Dendritic cell treated with granulocyte-macrophage colony-stimulating factor and Interleukin-4, amounts not matched to agents 40 ng/mL and 50 ng/mL, for 4 days (primary cell): ENCODE measurements at regions not wholly inside any gene's neighbourhood (a gene's known extent, or its start where the extent isn't known, plus 50 kb on each side); places are given as distances from the start of the nearest gene placed in this dataset.

Experiments used
- H3K27ac Mint-ChIP-seq: one replicate; pipeline ENCODE4 v1.8.0; 2022; ENCODE audit warnings: mild to moderate bottlenecking, mixed read lengths
- H3K27me3 Mint-ChIP-seq: one replicate; pipeline ENCODE4 v1.8.0; 2022; ENCODE audit warnings: mild to moderate bottlenecking, mixed read lengths
- H3K36me3 Mint-ChIP-seq: one replicate; pipeline ENCODE4 v1.8.0; 2022; ENCODE audit warnings: low read depth, mixed read lengths
- H3K4me1 Mint-ChIP-seq: one replicate; pipeline ENCODE4 v1.8.0; 2022; ENCODE audit warnings: low read depth, mixed read lengths
- H3K4me3 Mint-ChIP-seq: one replicate; pipeline ENCODE4 v1.8.0; 2022; ENCODE audit warnings: mild to moderate bottlenecking, moderate library complexity, mixed read lengths
- H3K9me3 Mint-ChIP-seq: one replicate; pipeline ENCODE4 v1.8.0; 2022; ENCODE audit warnings: mixed read lengths
- intact Hi-C: fragments of 100-400 bp; cut with micrococcal nuclease; formaldehyde crosslinking; loops from one replicate; pipeline ENCODE4 v1.15.0; 2022

GRCh38 chr4:53674903-53675302 is 83.6 kb upstream of the LNX1 start:
- Mint-ChIP-seq H3K36me3 (no peaks in the 10 kb centered on the region), H3K9me3 (peaks cover 16% of the 10 kb centered on the region), H3K27ac (no peak overlapping the region), H3K27me3 (no peaks in the 10 kb centered on the region), H3K4me3 (no peak overlapping the region), H3K4me1 (peaks cover 17% of the 10 kb centered on the region)
- intact Hi-C loops = no loop called here

GRCh38 chr4:53672873-53673272 is 81.6 kb upstream of the LNX1 start:
- peaks cover 17% of the 10 kb centered on the region for H3K4me1 Mint-ChIP-seq
- H3K36me3 Mint-ChIP-seq = no peaks in the 10 kb centered on the region
- H3K27ac Mint-ChIP-seq = no peak overlapping the region
- intact Hi-C loops = no loop called here
- peaks cover 2% of the 10 kb centered on the region for H3K27me3 Mint-ChIP-seq
- no peak overlapping the region for H3K4me3 Mint-ChIP-seq
- peaks cover 10% of the 10 kb centered on the region for H3K9me3 Mint-ChIP-seq

DNA sequence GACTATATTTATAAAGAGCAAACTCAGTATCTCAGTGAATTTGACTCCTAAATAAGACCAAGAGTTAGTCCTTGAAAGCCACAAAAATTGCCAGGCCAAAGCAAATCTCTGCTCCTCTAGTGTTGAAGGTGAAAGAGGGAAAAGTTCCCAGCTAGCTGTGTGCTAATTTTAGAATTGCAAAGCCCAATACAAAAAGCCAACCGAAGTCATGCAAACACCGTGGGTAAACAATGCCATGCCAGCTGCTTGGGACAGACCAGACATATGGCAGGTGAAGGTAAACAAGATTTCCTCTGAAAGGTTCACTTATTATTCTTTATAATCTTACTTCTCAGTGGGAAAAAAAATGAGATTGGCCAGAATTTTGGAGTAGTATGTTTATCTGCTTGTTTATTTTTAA is 80.5 kb upstream of the LNX1 start:
- no peak overlapping the region for H3K27ac Mint-ChIP-seq
- no peak overlapping the region for H3K4me3 Mint-ChIP-seq
- H3K4me1 Mint-ChIP-seq = peaks cover 10% of the 10 kb centered on the region
- H3K9me3 Mint-ChIP-seq = no peaks in the 10 kb centered on the region
- H3K36me3 Mint-ChIP-seq = no peaks in the 10 kb centered on the region
- intact Hi-C loops = no loop called here
- peaks cover 2% of the 10 kb centered on the region for H3K27me3 Mint-ChIP-seq

DNA sequence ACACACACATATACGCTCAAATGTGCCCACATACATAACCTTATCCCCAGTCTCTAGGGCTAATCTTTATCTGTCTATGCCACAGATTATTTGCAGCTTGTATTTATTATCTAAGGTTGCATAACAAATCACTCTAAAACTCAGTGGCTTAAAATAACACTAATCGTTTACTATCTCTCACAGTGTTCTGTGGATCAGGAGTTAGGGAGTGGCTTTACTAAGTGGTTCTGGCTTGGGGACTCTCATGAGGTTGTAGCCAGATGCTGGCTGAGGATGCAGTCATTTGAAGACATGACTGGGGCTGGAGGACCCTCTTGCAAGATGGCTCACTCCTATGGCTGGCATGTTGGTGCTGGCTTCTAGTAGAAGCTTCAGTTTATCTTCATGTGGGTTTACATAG is 68.5 kb upstream of the LNX1 start:
- H3K27ac Mint-ChIP-seq = no peak overlapping the region
- no peak overlapping the region for H3K4me3 Mint-ChIP-seq
- H3K4me1 Mint-ChIP-seq = no peaks in the 10 kb centered on the region
- H3K27me3 Mint-ChIP-seq = no peaks in the 10 kb centered on the region
- no peaks in the 10 kb centered on the region for H3K9me3 Mint-ChIP-seq
- intact Hi-C loops = no loop called here
- no peaks in the 10 kb centered on the region for H3K36me3 Mint-ChIP-seq

GRCh38 chr4:53659112-53659511 is 67.8 kb upstream of the LNX1 start:
- Mint-ChIP-seq H3K36me3 (no peaks in the 10 kb centered on the region), H3K9me3 (no peaks in the 10 kb centered on the region), H3K4me3 (no peak overlapping the region), H3K27ac (no peak overlapping the region), H3K27me3 (no peaks in the 10 kb centered on the region), H3K4me1 (no peaks in the 10 kb centered on the region)
- intact Hi-C loops = no loop called here

GRCh38 chr4:53658029-53658428 is 66.7 kb upstream of the LNX1 start:
- no peak overlapping the region for H3K27ac Mint-ChIP-seq
- intact Hi-C loops = no loop called here
- H3K9me3 Mint-ChIP-seq = no peaks in the 10 kb centered on the region
- no peaks in the 10 kb centered on the region for H3K27me3 Mint-ChIP-seq
- H3K4me3 Mint-ChIP-seq = no peak overlapping the region
- H3K36me3 Mint-ChIP-seq = no peaks in the 10 kb centered on the region
- no peaks in the 10 kb centered on the region for H3K4me1 Mint-ChIP-seq

GRCh38 chr4:53656421-53656981 is 65.2 kb upstream of the LNX1 start:
- H3K4me3 Mint-ChIP-seq = no peak overlapping the region
- no peak overlapping the region for H3K27ac Mint-ChIP-seq
- no peaks in the 10 kb centered on the region for H3K4me1 Mint-ChIP-seq
- H3K9me3 Mint-ChIP-seq = no peaks in the 10 kb centered on the region
- intact Hi-C loops = no loop called here
- no peaks in the 10 kb centered on the region for H3K36me3 Mint-ChIP-seq
- no peaks in the 10 kb centered on the region for H3K27me3 Mint-ChIP-seq

DNA sequence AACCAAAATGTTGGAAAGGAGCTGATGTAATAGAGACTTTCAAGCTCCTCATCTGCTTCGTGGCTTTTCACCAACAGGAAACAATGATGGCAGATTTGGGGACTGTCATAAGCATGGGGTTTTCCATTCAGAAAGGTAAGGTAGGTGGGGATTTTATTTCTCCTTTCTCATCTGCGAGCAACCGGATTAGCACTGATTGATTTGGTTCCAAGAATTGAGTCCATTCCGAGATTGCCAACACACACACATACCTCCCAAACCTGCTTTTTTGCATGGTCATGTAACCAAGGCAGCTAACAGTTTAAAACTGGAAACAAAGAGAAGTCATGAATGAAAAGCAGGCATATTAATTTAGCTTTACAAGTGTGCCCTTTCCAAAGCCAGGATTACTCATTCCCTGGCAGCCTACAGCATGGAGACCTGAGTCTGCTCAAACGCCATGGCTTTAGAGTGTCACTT is 63.0 kb upstream of the LNX1 start:
- no peaks in the 10 kb centered on the region for H3K27me3 Mint-ChIP-seq
- H3K4me1 Mint-ChIP-seq = no peaks in the 10 kb centered on the region
- intact Hi-C loops = no loop called here
- H3K27ac Mint-ChIP-seq = no peak overlapping the region
- no peak overlapping the region for H3K4me3 Mint-ChIP-seq
- H3K9me3 Mint-ChIP-seq = no peaks in the 10 kb centered on the region
- H3K36me3 Mint-ChIP-seq = no peaks in the 10 kb centered on the region

DNA sequence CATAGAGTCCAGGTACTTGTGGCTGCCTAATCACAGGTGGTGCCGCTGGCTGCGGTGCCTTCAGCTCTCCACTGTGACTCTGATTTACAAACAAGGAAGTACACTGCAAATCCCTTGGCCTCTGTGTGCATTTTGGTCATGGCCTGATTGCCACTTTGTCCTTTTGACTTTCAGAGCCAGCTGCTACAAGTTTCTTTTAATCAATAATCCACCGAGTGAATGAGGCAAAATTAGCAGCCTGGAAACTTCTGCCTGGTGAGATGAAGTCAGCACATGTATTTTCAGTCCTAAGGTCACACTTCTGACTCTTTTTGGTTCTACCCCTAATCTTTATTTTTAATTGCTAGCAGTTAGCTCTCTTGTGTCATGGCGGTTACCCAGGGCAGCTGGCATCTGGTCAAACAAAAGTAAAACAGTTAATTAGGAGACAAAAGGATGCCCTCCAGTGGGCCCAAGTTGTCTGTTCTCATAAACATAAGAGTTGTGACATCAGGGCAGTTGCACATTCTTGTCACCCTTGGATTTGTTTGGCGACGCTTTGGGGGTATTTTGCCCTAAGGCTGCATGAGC is 62.3 kb upstream of the LNX1 start:
- Mint-ChIP-seq H3K36me3 (no peaks in the 10 kb centered on the region), H3K9me3 (no peaks in the 10 kb centered on the region), H3K27ac (no peak overlapping the region), H3K4me1 (no peaks in the 10 kb centered on the region), H3K4me3 (no peak overlapping the region), H3K27me3 (no peaks in the 10 kb centered on the region)
- intact Hi-C loops = no loop called here

DNA sequence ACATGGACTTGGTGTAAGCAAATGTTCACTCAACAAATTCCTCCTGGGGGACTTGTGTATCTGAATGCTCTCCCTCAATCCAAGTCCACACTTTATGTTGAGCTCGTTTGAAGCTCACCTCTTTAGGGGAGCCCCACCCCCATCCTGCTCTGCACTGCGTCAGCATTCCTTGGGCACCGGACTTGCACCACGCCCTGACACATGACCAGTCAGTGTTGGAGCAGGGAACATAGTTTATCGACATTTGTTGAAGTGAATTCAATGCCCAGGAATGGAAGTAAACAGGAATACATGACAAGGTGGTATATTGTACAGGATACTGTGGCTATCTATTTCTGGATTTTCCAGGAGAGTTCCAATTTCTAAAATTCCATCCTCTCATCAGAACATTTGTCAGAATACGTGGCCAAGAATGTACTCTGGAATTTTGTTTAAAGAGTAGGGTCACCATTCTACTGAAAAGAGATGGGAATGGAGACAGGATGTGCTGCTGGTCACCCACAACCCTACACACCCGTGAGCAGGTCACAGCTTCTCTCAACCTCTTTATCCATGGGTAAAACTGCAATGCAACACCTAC is 60.0 kb upstream of the LNX1 start:
- H3K4me1 Mint-ChIP-seq = peaks cover 6% of the 10 kb centered on the region

GRCh38 chr4:53649357-53649756 is 58.1 kb upstream of the LNX1 start:
- Mint-ChIP-seq H3K27ac (no peak overlapping the region), H3K4me3 (no peak overlapping the region), H3K36me3 (no peaks in the 10 kb centered on the region), H3K4me1 (peaks cover 11% of the 10 kb centered on the region), H3K27me3 (no peaks in the 10 kb centered on the region), H3K9me3 (no peaks in the 10 kb centered on the region)
- intact Hi-C loops = no loop called here

More for the DNA sequence above, 60.0 kb upstream of the LNX1 start:
- Mint-ChIP-seq H3K27ac (no peak overlapping the region), H3K4me3 (no peak overlapping the region), H3K27me3 (no peaks in the 10 kb centered on the region), H3K9me3 (no peaks in the 10 kb centered on the region), H3K36me3 (no peaks in the 10 kb centered on the region)
- intact Hi-C loops = no loop called here

DNA sequence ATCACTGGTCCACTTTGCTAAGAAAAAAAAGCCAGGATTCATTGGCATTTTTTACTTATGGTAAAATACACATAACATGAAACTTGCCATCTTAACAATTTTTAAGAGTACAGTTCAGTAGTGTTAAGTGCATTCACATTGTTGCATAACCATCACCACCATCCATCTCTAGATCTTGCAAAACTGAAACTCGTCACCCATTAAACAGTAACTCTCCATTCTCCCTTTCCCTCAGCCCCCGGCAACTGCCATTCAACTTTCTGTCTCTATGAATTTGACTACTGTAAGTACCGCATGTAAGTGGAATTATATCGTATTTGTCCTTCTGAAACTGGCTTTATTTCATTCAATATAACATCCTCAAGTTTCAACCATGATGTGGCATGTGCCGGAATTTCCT is 56.3 kb upstream of the LNX1 start:
- Mint-ChIP-seq H3K27ac (no peak overlapping the region), H3K4me3 (no peak overlapping the region), H3K36me3 (no peaks in the 10 kb centered on the region), H3K9me3 (no peaks in the 10 kb centered on the region), H3K4me1 (peaks cover 11% of the 10 kb centered on the region), H3K27me3 (no peaks in the 10 kb centered on the region)
- intact Hi-C loops = no loop called here

DNA sequence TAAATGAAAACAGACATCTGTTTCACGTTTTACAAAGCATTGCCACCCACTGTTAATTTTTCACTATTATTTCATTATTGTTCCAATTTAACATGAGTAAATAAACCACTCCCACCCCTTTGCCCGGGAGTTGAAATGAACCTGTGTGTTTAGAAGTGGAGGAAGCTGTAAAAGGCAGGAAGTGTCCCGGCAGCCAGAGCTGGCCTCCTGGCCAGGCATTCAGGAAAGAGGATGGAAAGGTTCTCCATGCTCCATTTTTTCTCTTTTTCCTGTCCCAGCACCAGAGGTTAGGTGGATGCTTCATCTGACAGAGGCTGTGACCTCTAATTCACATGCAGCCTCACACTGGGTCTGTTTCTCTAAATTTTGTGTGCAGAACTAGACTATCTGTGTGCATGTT is 55.5 kb upstream of the LNX1 start:
- H3K27me3 Mint-ChIP-seq = no peaks in the 10 kb centered on the region
- intact Hi-C loops = no loop called here
- H3K27ac Mint-ChIP-seq = no peak overlapping the region
- no peaks in the 10 kb centered on the region for H3K36me3 Mint-ChIP-seq
- peaks cover 11% of the 10 kb centered on the region for H3K4me1 Mint-ChIP-seq
- H3K4me3 Mint-ChIP-seq = no peak overlapping the region
- no peaks in the 10 kb centered on the region for H3K9me3 Mint-ChIP-seq

DNA sequence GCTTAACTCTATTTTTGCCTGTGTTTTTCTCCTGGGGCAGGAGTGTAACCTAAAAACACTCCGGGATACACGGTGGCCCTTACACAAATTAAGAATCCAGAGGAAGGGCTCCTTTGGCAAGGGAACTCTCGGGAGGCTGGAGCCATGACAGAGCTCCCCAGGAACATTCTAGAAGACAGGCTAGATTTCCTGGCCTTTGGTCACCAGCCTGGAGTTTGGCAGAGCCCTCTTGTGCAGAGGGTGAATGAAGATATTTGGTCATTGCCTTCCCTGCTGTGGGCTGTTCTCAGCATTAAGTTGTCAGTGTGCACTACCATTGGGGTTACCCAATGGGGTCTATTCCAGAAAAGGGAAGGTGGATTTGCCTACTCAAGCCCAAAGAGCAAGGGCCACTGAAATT is 53.8 kb upstream of the LNX1 start:
- H3K4me1 Mint-ChIP-seq = peaks cover 11% of the 10 kb centered on the region
- H3K27ac Mint-ChIP-seq = no peak overlapping the region
- intact Hi-C loops = no loop called here
- H3K36me3 Mint-ChIP-seq = no peaks in the 10 kb centered on the region
- no peak overlapping the region for H3K4me3 Mint-ChIP-seq
- H3K27me3 Mint-ChIP-seq = no peaks in the 10 kb centered on the region
- H3K9me3 Mint-ChIP-seq = no peaks in the 10 kb centered on the region

GRCh38 chr4:53644607-53645006 is 53.3 kb upstream of the LNX1 start:
- Mint-ChIP-seq H3K36me3 (no peaks in the 10 kb centered on the region), H3K4me3 (no peak overlapping the region), H3K27me3 (no peaks in the 10 kb centered on the region), H3K27ac (no peak overlapping the region), H3K9me3 (no peaks in the 10 kb centered on the region), H3K4me1 (peaks cover 11% of the 10 kb centered on the region)
- intact Hi-C loops = no loop called here
